ENCODE measurements at regions not wholly inside any gene's neighbourhood (a gene's known extent, or its start where the extent isn't known, plus 50 kb on each side); places are given as distances from the start of the nearest gene placed in this dataset.

DNA sequence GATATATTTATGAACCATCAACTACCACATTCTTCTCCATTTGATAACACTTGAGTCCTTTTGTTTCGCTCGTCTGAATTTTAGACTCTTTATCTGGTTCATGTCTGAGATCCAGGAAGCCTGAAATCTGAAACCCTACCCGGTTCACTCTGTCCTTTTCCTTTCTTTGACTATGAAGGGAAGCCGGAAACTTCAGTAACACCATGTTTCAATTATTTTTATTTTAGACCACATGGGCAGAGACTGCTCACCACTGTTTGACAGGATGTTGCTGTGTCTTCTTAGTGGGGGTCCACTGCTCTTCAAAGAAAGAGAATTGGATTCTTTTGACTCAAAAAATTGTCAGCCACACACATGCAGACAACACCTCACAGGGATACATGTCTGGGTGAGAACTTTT, 331.9 kb upstream of the FLRT2 start:
- no peak overlapping the region for H3K4me3 ChIP-seq (ENCODE audit: low read depth, low read length)
- TF ChIP-seq, protein P1, sequence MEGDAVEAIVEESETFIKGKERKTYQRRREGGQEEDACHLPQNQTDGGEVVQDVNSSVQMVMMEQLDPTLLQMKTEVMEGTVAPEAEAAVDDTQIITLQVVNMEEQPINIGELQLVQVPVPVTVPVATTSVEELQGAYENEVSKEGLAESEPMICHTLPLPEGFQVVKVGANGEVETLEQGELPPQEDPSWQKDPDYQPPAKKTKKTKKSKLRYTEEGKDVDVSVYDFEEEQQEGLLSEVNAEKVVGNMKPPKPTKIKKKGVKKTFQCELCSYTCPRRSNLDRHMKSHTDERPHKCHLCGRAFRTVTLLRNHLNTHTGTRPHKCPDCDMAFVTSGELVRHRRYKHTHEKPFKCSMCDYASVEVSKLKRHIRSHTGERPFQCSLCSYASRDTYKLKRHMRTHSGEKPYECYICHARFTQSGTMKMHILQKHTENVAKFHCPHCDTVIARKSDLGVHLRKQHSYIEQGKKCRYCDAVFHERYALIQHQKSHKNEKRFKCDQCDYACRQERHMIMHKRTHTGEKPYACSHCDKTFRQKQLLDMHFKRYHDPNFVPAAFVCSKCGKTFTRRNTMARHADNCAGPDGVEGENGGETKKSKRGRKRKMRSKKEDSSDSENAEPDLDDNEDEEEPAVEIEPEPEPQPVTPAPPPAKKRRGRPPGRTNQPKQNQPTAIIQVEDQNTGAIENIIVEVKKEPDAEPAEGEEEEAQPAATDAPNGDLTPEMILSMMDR (IDR thresholded peaks at IDR 0.05; ENCODE audit: control insufficient read depth, extremely low read depth, insufficient read depth): no peak
- no peak for DNase-seq (ENCODE audit: low read depth)

DNA sequence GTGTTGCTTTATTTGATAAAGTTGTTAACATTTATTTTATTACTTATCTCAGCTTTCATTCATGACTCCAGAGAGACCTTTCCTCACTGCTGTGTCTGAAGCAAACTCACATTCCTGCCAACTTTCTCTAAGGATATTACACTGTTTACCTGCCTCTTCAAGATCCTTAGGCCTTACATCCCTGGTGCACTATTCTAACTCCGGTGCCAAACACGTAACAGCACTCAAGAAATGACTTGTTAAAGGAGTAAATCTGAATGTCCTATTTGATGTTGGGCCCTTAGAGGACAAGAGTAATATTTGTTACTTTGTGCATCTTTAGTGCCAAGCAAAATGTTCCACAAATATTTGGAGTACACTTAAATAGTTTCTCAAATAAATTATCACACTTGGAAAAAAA, 324.1 kb upstream of the FLRT2 start:
- DNase-seq (ENCODE audit: low read depth): peak; percentile 96
- TF ChIP-seq, protein P1 (IDR thresholded peaks at IDR 0.05; ENCODE audit: control insufficient read depth, extremely low read depth, insufficient read depth): no peak
- no peak overlapping the region for H3K4me3 ChIP-seq (ENCODE audit: low read depth, low read length)

DNA sequence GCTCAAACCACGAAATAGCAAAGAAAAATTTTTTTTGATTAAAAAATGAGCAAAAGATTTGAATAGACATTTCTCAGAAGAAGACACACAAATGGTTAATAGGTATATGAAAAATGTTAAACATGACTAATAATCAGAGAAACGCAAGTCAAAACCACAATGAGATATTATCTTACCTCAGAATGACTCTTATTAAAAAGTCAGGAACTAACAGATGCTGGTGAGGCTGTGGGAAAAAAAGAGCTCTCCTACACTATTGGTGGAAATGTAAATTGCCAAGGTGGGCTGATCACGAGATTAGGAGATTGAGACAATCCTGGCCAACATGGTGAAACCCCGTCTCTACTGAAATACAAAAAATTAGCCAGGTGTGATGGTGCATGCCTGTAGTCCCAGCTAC, 315.5 kb upstream of the FLRT2 start:
- TF ChIP-seq, protein P1 (IDR thresholded peaks at IDR 0.05; ENCODE audit: control insufficient read depth, extremely low read depth, insufficient read depth): no peak
- DNase-seq (ENCODE audit: low read depth): no peak
- H3K4me3 ChIP-seq (ENCODE audit: low read depth, low read length): no peak overlapping the region

DNA sequence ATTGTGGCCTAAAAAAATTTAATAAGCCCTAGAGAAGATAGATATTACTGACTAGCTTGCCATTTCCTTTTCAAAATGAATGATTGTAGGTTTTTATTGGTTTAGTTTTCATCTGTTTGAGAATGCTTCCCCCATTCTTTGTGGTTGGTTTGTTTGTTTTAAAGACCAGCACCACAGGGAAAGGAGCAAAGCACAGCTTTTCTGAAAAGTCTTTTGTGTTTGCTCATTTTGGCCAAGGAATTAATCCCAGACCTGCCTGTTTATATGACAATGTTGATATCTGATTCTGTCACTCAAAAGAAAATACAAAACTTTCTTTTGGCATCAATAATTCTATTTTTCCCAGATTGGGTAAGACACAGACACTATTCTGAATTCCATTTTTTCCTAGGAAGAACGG, 312.5 kb upstream of the FLRT2 start:
- DNase-seq (ENCODE audit: low read depth): no peak
- TF ChIP-seq, protein P1 (IDR thresholded peaks at IDR 0.05; ENCODE audit: control insufficient read depth, extremely low read depth, insufficient read depth): no peak
- H3K4me3 ChIP-seq (ENCODE audit: low read depth, low read length): no peak overlapping the region

DNA sequence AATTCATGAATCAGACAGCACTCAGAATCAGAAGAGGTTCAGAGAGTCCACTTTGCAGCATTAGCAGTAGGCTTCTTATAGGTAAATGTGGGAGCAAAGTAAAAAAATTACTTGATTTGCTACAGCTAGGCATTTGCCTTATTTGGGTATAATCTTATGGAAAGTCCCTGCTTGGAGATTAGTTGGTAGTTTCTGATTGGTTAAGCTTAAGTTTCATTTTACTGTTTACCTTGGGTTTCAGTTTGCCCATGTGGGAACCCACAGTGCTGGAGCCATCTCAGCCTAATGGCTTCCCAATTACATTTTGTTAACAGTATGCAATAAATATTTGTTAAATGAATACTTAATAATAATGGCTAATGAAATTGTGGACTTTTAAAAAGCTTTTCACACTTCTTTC, 311.0 kb upstream of the FLRT2 start:
- no peak for DNase-seq (ENCODE audit: low read depth)
- H3K4me3 ChIP-seq (ENCODE audit: low read depth, low read length): no peak overlapping the region
- TF ChIP-seq, protein P1 (IDR thresholded peaks at IDR 0.05; ENCODE audit: control insufficient read depth, extremely low read depth, insufficient read depth): no peak

DNA sequence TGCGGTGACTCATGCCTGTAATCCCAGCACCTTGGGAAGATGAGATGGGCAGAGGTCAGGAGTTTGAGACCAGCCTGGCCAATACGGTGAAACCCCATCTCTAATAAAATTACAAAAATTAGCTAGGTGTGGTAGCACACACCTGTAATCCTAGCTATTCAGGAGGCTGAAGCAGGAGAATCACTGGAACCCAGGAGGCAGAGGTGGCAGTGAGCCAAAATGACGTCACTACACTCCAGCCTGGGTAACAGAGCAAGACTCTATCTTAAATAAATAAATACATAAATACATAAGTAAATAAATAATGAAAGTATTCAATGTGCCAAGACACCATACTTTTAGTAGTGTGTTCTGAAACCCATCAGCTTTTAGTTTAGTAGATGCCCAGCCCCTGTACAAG, 308.1 kb upstream of the FLRT2 start:
- no peak overlapping the region for H3K4me3 ChIP-seq (ENCODE audit: low read depth, low read length)
- no peak for DNase-seq (ENCODE audit: low read depth)
- TF ChIP-seq, protein P1 (IDR thresholded peaks at IDR 0.05; ENCODE audit: control insufficient read depth, extremely low read depth, insufficient read depth): no peak

DNA sequence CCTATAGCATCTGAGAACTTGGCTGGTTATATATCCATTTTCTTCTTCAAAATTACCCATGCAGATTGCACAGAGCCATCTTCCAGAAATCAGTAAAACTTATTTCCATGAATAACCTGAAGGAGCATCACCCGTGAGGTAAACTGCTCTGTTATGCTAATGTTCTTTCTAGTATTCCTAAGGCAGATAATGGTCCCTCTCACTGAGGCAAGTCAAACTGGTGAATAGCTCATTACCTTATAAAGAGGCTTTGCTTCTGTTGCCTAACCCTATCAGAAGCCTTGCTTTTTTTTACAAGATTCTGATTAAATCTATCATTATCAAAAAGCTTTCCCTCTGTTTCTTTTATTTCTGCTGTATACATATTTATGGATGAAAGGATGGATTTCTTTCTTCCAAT, 307.6 kb upstream of the FLRT2 start:
- H3K4me3 ChIP-seq (ENCODE audit: low read depth, low read length): no peak overlapping the region
- TF ChIP-seq, protein P1 (IDR thresholded peaks at IDR 0.05; ENCODE audit: control insufficient read depth, extremely low read depth, insufficient read depth): no peak
- no peak for DNase-seq (ENCODE audit: low read depth)

Data from LNCaP clone FGC (cell line).